ENCODE measurements at regions not wholly inside any gene's neighbourhood (a gene's known extent, or its start where the extent isn't known, plus 50 kb on each side); places are given as distances from the start of the nearest gene placed in this dataset.
A peak's percentile ranks its signal among the peaks of the same experiment; 100 is the strongest.

- H3K4me3 ChIP-seq: no peak overlapping the region
- no peaks in the 10 kb centered on the region for H3K27me3 ChIP-seq
- H3K36me3 ChIP-seq: no peaks in the 10 kb centered on the region
- H3K27ac ChIP-seq: no peak overlapping the region
- no peak overlapping the region for H3K4me2 ChIP-seq
- H4K20me1 ChIP-seq: peaks cover 0 to 82% (median 0%) of the 10 kb centered on the region in 11 experiments; a peak in 3 of 22 replicates
- H3K9ac ChIP-seq: no peak overlapping the region
- TF ChIP-seq Cebpa-rat (IDR thresholded peaks at IDR 0.05): no peak
- H3K9me3 ChIP-seq (replicated peaks in 1 of 11): peaks cover 0 to under 1% (median 0%) of the 10 kb centered on the region in 11 experiments; a peak in 1 of 22 replicates
- H3K4me1 ChIP-seq: peaks cover 32 to 41% (median 37%) of the 10 kb centered on the region in 10 experiments
Measured at GRCh38 chr7:156026603-156027002, 214.3 kb upstream of the SHH start.

- no peaks in the 10 kb centered on the region for H3K27me3 ChIP-seq
- H3K9me3 ChIP-seq (replicated peaks in 1 of 11): no peaks in the 10 kb centered on the region; a peak in 1 of 22 replicates
- peaks cover 0 to 86% (median 0%) of the 10 kb centered on the region in 11 experiments; a peak in 3 of 22 replicates for H4K20me1 ChIP-seq
- TF ChIP-seq Cebpa-rat (IDR thresholded peaks at IDR 0.05): no peak
- no peak overlapping the region for H3K4me3 ChIP-seq
- H3K4me2 ChIP-seq: no peak overlapping the region
- H3K36me3 ChIP-seq: no peaks in the 10 kb centered on the region
- H3K4me1 ChIP-seq: peaks cover 30 to 38% (median 34%) of the 10 kb centered on the region in 10 experiments
- no peak overlapping the region for H3K9ac ChIP-seq
- H3K27ac ChIP-seq: no peak overlapping the region
Measured at GRCh38 chr7:156026076-156026600, 213.9 kb upstream of the SHH start.

GRCh38 chr7:156025675-156026074 lies 213.4 kb upstream of the SHH start:
- Histone ChIP-seq H3K9ac (no peak overlapping the region), H3K27me3 (no peaks in the 10 kb centered on the region), H3K9me3 (replicated peaks in 1 of 11) (no peaks in the 10 kb centered on the region), H3K27ac (no peak overlapping the region), H3K36me3 (no peaks in the 10 kb centered on the region), H3K4me2 (no peak overlapping the region), H3K4me3 (no peak overlapping the region), H4K20me1 (peaks cover 0 to 85% (median 0%) of the 10 kb centered on the region in 11 experiments; a peak in 3 of 22 replicates), H3K4me1 (peaks cover 27 to 34% (median 31%) of the 10 kb centered on the region in 10 experiments)
- no peak for TF ChIP-seq Cebpa-rat (IDR thresholded peaks at IDR 0.05)

GRCh38 chr7:156024201-156024600 lies 211.9 kb upstream of the SHH start:
- peaks cover 0 to 9% (median 0%) of the 10 kb centered on the region in 11 experiments; a peak in 1 of 22 replicates for H3K36me3 ChIP-seq
- no peak overlapping the region for H3K27ac ChIP-seq
- H3K4me1 ChIP-seq: peaks cover 15 to 26% (median 19%) of the 10 kb centered on the region in 10 experiments
- H3K4me2 ChIP-seq: no peak overlapping the region
- no peak for TF ChIP-seq Cebpa-rat (IDR thresholded peaks at IDR 0.05)
- H4K20me1 ChIP-seq: peaks cover 0 to 87% (median 0%) of the 10 kb centered on the region in 11 experiments; a peak in 3 of 22 replicates
- no peak overlapping the region for H3K4me3 ChIP-seq
- H3K9me3 ChIP-seq (replicated peaks in 1 of 11): peaks cover 0 to 11% (median 0%) of the 10 kb centered on the region in 11 experiments; a peak in 5 of 22 replicates
- H3K9ac ChIP-seq: no peak overlapping the region
- H3K27me3 ChIP-seq: no peaks in the 10 kb centered on the region

- Histone ChIP-seq H3K36me3 (peaks cover 0 to 20% (median 0%) of the 10 kb centered on the region in 11 experiments; a peak in 1 of 22 replicates), H3K9ac (no peak overlapping the region), H3K9me3 (replicated peaks in 1 of 11) (peaks cover 0 to 13% (median 0%) of the 10 kb centered on the region in 11 experiments; a peak in 5 of 22 replicates), H3K27me3 (no peaks in the 10 kb centered on the region), H3K4me1 (peaks cover 1 to 13% (median 6%) of the 10 kb centered on the region in 10 experiments; a peak in 16 of 20 replicates), H3K4me3 (no peak overlapping the region), H4K20me1 (peaks cover 0 to 87% (median 0%) of the 10 kb centered on the region in 11 experiments; a peak in 3 of 22 replicates), H3K27ac (no peak overlapping the region), H3K4me2 (no peak overlapping the region)
- TF ChIP-seq Cebpa-rat (IDR thresholded peaks at IDR 0.05): no peak
Measured at GRCh38 chr7:156022483-156023459, 210.5 kb upstream of the SHH start.

- no peaks in the 10 kb centered on the region for H3K27me3 ChIP-seq
- H3K4me1 ChIP-seq: peaks cover 0 to 13% (median 6%) of the 10 kb centered on the region in 10 experiments; a peak in 10 of 20 replicates
- no peak overlapping the region for H3K27ac ChIP-seq
- peaks cover 0 to 13% (median 0%) of the 10 kb centered on the region in 11 experiments; a peak in 5 of 22 replicates for H3K9me3 ChIP-seq (replicated peaks in 1 of 11)
- TF ChIP-seq Cebpa-rat (IDR thresholded peaks at IDR 0.05): no peak
- peaks cover 0 to 27% (median 0%) of the 10 kb centered on the region in 11 experiments; a peak in 2 of 22 replicates for H3K36me3 ChIP-seq
- H3K4me2 ChIP-seq: no peak overlapping the region
- H4K20me1 ChIP-seq: peaks cover 0 to 87% (median 0%) of the 10 kb centered on the region in 11 experiments; a peak in 3 of 22 replicates
- no peak overlapping the region for H3K4me3 ChIP-seq
- H3K9ac ChIP-seq: no peak overlapping the region
Measured at GRCh38 chr7:156021471-156021870, 209.2 kb upstream of the SHH start.

- Histone ChIP-seq H3K9ac (no peak overlapping the region), H3K27me3 (no peaks in the 10 kb centered on the region), H3K36me3 (peaks cover 0 to 32% (median 0%) of the 10 kb centered on the region in 11 experiments; a peak in 2 of 22 replicates)
Measured at GRCh38 chr7:156020566-156020965, 208.3 kb upstream of the SHH start.

GRCh38 chr7:156019776-156020565 lies 207.7 kb upstream of the SHH start:
- no peak overlapping the region for H3K9ac ChIP-seq
- H3K27me3 ChIP-seq: no peaks in the 10 kb centered on the region
- peak overlapping the region in 4 of 11 experiments; percentile 2 to 52 (median 36); a peak in 7 of 22 replicates for H3K4me2 ChIP-seq
- no peak overlapping the region for H3K27ac ChIP-seq
- H4K20me1 ChIP-seq: peaks cover 0 to 79% (median 0%) of the 10 kb centered on the region in 11 experiments; a peak in 3 of 22 replicates
- TF ChIP-seq Cebpa-rat (IDR thresholded peaks at IDR 0.05): no peak
- H3K9me3 ChIP-seq (replicated peaks in 1 of 11): peaks cover 0 to 21% (median 0%) of the 10 kb centered on the region in 11 experiments; a peak in 8 of 22 replicates
- H3K4me3 ChIP-seq: no peak overlapping the region
- H3K4me1 ChIP-seq: peaks cover 0 to 13% (median 6%) of the 10 kb centered on the region in 10 experiments; a peak in 10 of 20 replicates
- H3K36me3 ChIP-seq: peaks cover 0 to 38% (median 0%) of the 10 kb centered on the region in 11 experiments; a peak in 2 of 22 replicates

More at GRCh38 chr7:156020566-156020965, 208.3 kb upstream of the SHH start:
- H3K4me2 ChIP-seq: peak overlapping the region in 4 of 11 experiments; percentile 2 to 52 (median 36); a peak in 7 of 22 replicates
- no peak for TF ChIP-seq Cebpa-rat (IDR thresholded peaks at IDR 0.05)
- H3K9me3 ChIP-seq (replicated peaks in 1 of 11): peaks cover 0 to 15% (median 0%) of the 10 kb centered on the region in 11 experiments; a peak in 7 of 22 replicates
- H3K27ac ChIP-seq: no peak overlapping the region
- no peak overlapping the region for H3K4me3 ChIP-seq
- H4K20me1 ChIP-seq: peaks cover 0 to 80% (median 0%) of the 10 kb centered on the region in 11 experiments; a peak in 3 of 22 replicates
- peaks cover 0 to 13% (median 6%) of the 10 kb centered on the region in 10 experiments; a peak in 10 of 20 replicates for H3K4me1 ChIP-seq

All from BLaER1 treated with 17β-estradiol and CSF1 and Interleukin-3, amounts not matched to agents 10 nM and 100 nM (cell line).